Neural cell (in vitro differentiated cells): ENCODE measurements at regions not wholly inside any gene's neighbourhood (a gene's known extent, or its start where the extent isn't known, plus 50 kb on each side); places are given as distances from the start of the nearest gene placed in this dataset.

Source experiments
- H2AFZ ChIP-seq: fragments of 200-600, 300-800 bp; sonication (generic), shearing (Covaris generic); 2 replicates; pipeline ENCODE4 v1.6.0; 2014; ENCODE audit warnings: low read depth, mild to moderate bottlenecking, antibody characterized with exemption, low read length, moderate library complexity
- H3F3A ChIP-seq: fragments of 200-600 bp; shearing (Covaris generic); 2 replicates; pipeline ENCODE4 v1.6.1; 2016; ENCODE audit warnings: mild to moderate bottlenecking, moderate library complexity, mixed read lengths, antibody characterized with exemption, low read length; ENCODE audit not compliant: insufficient read depth, poor library complexity, severe bottlenecking
- H3K27ac ChIP-seq: fragments of 200-600, 300-800 bp; sonication (generic), shearing (Covaris generic); 2 replicates; pipeline ENCODE4 v1.5.1; 2014; ENCODE audit warnings: mild to moderate bottlenecking, low read length, moderate library complexity
- H3K27me3 ChIP-seq: fragments of 300-800, 200-600 bp; sonication (generic), shearing (Covaris generic); 2 replicates; pipeline ENCODE4 v1.6.0; 2014; ENCODE audit warnings: mild to moderate bottlenecking, low read depth, low read length, moderate library complexity; ENCODE audit not compliant: insufficient read depth
- H3K36me3 ChIP-seq: fragments of 300-800, 200-600 bp; sonication (generic), shearing (Covaris generic); 2 replicates; pipeline ENCODE4 v1.5.1; 2014; ENCODE audit warnings: mild to moderate bottlenecking, antibody characterized with exemption, low read length, moderate library complexity; ENCODE audit not compliant: insufficient read depth
- H3K4me2 ChIP-seq: fragments of 300-800, 200-600 bp; sonication (generic), shearing (Covaris generic); 2 replicates; pipeline ENCODE4 v1.6.0; 2014; ENCODE audit warnings: mild to moderate bottlenecking, low read length
- H3K4me3 ChIP-seq: fragments of 300-800, 200-600 bp; sonication (generic), shearing (Covaris generic); 2 replicates; pipeline ENCODE4 v1.5.1; 2014; ENCODE audit warnings: mild to moderate bottlenecking, low read length, moderate library complexity
- H3K79me2 ChIP-seq: fragments of 200-600 bp; shearing (Covaris generic); replicated peaks from 2 replicates; pipeline ENCODE4 v1.6.0; 2014; ENCODE audit warnings: mild to moderate bottlenecking, low read length, moderate library complexity; ENCODE audit not compliant: insufficient read depth
- H3K9ac ChIP-seq: fragments of 300-800, 200-600 bp; sonication (generic), shearing (Covaris generic); 2 replicates; pipeline ENCODE4 v1.6.1; 2016; ENCODE audit warnings: mild to moderate bottlenecking, low read length, mixed read lengths
- H3K9me2 ChIP-seq: fragments of 200-600 bp; shearing (Covaris generic); 2 replicates; pipeline ENCODE4 v1.6.1; 2016; ENCODE audit warnings: mild to moderate bottlenecking, low read length, mixed read lengths; ENCODE audit not compliant: insufficient read depth
- H3K9me3 ChIP-seq: fragments of 200-600, 300-800 bp; sonication (generic), shearing (Covaris generic); 2 replicates; pipeline ENCODE4 v1.6.1; 2016; ENCODE audit warnings: mild to moderate bottlenecking, mixed run types, low read length, moderate library complexity, mixed read lengths
- H4K20me1 ChIP-seq: fragments of 200-600 bp; shearing (Covaris generic); 2 replicates; pipeline ENCODE4 v1.6.1; 2016; ENCODE audit warnings: mild to moderate bottlenecking, mixed run types; ENCODE audit not compliant: insufficient read depth
- CTCF ChIP-seq: fragments of 450-650 bp; IDR thresholded peaks from 2 replicates; pipeline ENCODE4 v1.5.1; 2014; ENCODE audit warnings: antibody characterized with exemption, mild to moderate bottlenecking, moderate library complexity; ENCODE audit not compliant: poor library complexity, severe bottlenecking
- EP300 ChIP-seq: fragments of 450-650 bp; conservative IDR thresholded peaks from 2 replicates; pipeline ENCODE4 v1.6.1; 2014; ENCODE audit warnings: antibody characterized with exemption, mild to moderate bottlenecking, moderate library complexity; ENCODE audit not compliant: poor library complexity, severe bottlenecking
- EZH2 ChIP-seq: fragments of 200-600, 300-800 bp; shearing (Covaris generic), sonication (generic); IDR thresholded peaks from 2 replicates; pipeline ENCODE4 v1.6.1; 2014; ENCODE audit warnings: antibody characterized with exemption, low read length, borderline replicate concordance, mild to moderate bottlenecking; ENCODE audit not compliant: insufficient read depth, poor library complexity, severe bottlenecking
- MXI1 ChIP-seq: fragments of 450-650 bp; conservative IDR thresholded peaks from 2 replicates; pipeline ENCODE4 v1.6.1; 2014; ENCODE audit warnings: antibody characterized with exemption, mild to moderate bottlenecking; ENCODE audit not compliant: poor library complexity, severe bottlenecking
- POLR2AphosphoS5 ChIP-seq: IDR thresholded peaks from 2 replicates; pipeline ENCODE4 v1.6.1; 2012
- RAD21 ChIP-seq: fragments of 450-650 bp; conservative IDR thresholded peaks from 2 replicates; pipeline ENCODE4 v1.6.1; 2014; ENCODE audit warnings: antibody characterized with exemption, mild to moderate bottlenecking, moderate library complexity
- REST ChIP-seq: IDR thresholded peaks from 2 replicates; pipeline ENCODE4 v1.6.1; 2012; ENCODE audit warnings: borderline replicate concordance
- SMC3 ChIP-seq: fragments of 450-650 bp; conservative IDR thresholded peaks from 2 replicates; pipeline ENCODE4 v1.6.1; 2014; ENCODE audit warnings: antibody characterized with exemption, mild to moderate bottlenecking, moderate library complexity; ENCODE audit not compliant: poor library complexity
- TAF1 ChIP-seq: IDR thresholded peaks from 2 replicates; pipeline ENCODE4 v1.6.1; 2012; ENCODE audit warnings: low read depth

GRCh38 chr6:67073938-67074337, 1366.9 kb upstream of the EYS start:
- Histone ChIP-seq H3K27me3 (no peaks in the 10 kb centered on the region), H3K4me3 (no peak overlapping the region), H3K9me3 (no peaks in the 10 kb centered on the region), H3K36me3 (no peaks in the 10 kb centered on the region), H3K9ac (no peak overlapping the region), H2AFZ (no peak overlapping the region), H4K20me1 (no peaks in the 10 kb centered on the region), H3K79me2 (no peaks in the 10 kb centered on the region), H3K4me2 (no peak overlapping the region), H3K27ac (no peak overlapping the region), H3K9me2 (no peaks in the 10 kb centered on the region), H3F3A (no peaks in the 10 kb centered on the region)
- TF ChIP-seq REST (no peak), TAF1 (no peak), MXI1 (no peak), CTCF (no peak), POLR2AphosphoS5 (no peak), SMC3 (no peak), EZH2 (no peak), EP300 (no peak), RAD21 (no peak)

GRCh38 chr6:67068781-67069180, 1361.8 kb upstream of the EYS start:
- H3K27ac ChIP-seq, result no peak overlapping the region
- no peak overlapping the region for H3K9ac ChIP-seq
- TF ChIP-seq MXI1 (no peak), EP300 (no peak), REST (no peak), SMC3 (no peak), TAF1 (no peak), POLR2AphosphoS5 (no peak), EZH2 (no peak), RAD21 (no peak), CTCF (no peak)
- no peak overlapping the region for H2AFZ ChIP-seq
- H3K9me3 ChIP-seq, result no peaks in the 10 kb centered on the region
- H3K27me3 ChIP-seq, result no peaks in the 10 kb centered on the region
- H4K20me1 ChIP-seq, result no peaks in the 10 kb centered on the region
- no peaks in the 10 kb centered on the region for H3K36me3 ChIP-seq
- H3F3A ChIP-seq, result no peaks in the 10 kb centered on the region
- H3K4me3 ChIP-seq, result no peak overlapping the region
- no peaks in the 10 kb centered on the region for H3K9me2 ChIP-seq
- no peaks in the 10 kb centered on the region for H3K79me2 ChIP-seq
- H3K4me2 ChIP-seq, result no peak overlapping the region
